T-helper 2 cell treated with Interferon-gamma antibody and Interleukin-4, amounts not matched to agents 100 ng/mL and 5 ng/mL, for 36 hours (primary cell): ENCODE measurements at regions not wholly inside any gene's neighbourhood (a gene's known extent, or its start where the extent isn't known, plus 50 kb on each side); places are given as distances from the start of the nearest gene placed in this dataset.

Experiments
- intact Hi-C: fragments of 100-400 bp; cut with micrococcal nuclease; formaldehyde crosslinking; loops from one replicate; pipeline ENCODE4 v1.15.1; 2023

DNA sequence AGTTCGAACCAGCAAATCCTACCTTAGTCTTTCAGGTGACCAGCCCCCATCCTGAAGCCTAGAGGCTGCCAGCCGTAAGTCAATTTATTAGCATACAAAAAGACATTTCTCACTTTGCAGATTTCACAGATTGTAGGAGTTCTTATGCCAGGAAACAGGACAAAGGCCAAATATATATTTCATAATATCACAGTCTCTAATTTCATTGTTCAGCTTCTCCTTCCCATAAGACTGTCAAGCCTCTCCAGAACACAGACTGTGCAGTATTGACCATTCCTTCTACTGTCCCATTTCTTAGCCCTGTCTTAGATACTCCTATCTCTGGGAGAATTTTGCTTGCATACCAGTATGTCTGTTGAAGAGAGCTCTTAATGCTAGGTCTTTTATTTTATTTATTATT is 89.2 kb upstream of the RESF1 start:
- intact Hi-C loops = no loop called here

DNA sequence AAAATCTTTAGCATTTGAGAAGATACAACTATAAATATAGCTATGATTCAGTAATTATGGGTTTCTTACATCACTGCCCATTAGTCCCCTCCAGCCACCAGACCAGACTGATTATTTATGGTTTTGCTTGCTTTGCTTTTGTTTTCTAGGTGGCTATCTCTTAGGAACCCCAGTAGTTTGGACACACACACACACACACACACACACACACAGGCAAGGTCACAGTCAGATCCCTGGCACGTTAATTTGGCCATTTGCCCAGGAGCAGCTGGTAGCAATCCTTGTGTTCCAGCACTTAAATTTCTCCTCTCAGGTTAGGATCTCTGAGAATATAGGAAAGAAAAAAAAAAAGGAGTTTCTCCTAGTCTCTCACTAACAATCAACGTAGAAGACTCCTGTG is 90.2 kb upstream of the RESF1 start:
- intact Hi-C loops = no loop called here

DNA sequence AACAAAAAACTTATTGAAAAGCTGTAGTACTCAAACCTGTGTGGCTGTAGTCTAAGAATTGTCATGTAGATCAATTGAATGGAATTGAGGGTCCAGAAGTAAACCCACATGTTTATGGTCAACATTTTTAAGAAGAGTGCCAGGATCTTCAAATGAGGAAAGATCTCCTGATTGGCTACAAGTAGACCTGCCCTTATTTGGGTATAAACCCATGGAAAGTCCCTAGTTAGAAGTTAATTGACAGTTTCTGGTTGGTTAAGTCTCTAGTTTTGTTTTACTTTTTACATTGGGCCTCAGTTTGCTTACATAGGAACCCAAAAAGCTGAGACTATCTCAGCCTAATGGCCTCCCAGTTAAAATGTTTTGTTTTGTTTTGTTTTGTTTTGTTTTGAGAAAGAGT is 91.9 kb upstream of the RESF1 start:
- intact Hi-C loops = no loop called here

DNA sequence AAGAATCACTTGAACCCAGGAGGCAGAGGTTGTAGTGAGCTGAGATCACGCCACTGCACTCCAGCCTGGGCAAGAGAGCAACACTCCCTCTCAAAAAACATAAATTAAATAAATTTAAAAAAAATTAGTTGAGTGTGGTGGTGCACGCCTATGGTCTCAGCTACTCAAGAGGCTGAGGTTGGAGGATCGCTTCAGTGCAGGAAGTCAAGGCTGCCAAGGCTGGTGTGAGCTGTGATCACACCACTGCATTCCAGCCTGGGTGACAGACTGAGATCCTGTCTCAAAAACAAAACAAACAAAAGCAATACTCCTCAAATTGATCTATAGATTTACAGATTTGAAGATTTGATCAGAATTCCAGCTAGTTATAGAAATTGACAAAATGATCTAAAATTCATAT is 92.7 kb upstream of the RESF1 start:
- intact Hi-C loops = no loop called here

DNA sequence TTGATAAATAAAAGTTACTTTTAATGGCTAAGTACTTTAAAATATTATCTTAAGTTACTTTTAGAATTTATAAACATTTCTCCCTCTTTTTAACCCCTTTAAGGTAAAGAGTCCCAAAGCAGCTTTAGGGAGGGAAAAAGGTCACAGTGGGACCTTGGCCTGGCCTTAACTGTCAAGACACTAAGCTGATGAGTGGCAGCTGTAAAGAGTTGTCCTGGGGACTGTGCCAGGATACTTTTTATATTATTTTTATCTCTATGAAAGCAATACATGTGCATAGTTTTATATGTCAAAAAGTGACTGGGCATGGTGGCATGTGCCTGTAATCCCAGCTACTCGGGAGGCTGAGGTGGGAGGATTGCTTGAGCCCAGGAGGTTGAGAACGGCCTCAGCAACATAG is 94.2 kb upstream of the RESF1 start:
- intact Hi-C loops = no loop called here

DNA sequence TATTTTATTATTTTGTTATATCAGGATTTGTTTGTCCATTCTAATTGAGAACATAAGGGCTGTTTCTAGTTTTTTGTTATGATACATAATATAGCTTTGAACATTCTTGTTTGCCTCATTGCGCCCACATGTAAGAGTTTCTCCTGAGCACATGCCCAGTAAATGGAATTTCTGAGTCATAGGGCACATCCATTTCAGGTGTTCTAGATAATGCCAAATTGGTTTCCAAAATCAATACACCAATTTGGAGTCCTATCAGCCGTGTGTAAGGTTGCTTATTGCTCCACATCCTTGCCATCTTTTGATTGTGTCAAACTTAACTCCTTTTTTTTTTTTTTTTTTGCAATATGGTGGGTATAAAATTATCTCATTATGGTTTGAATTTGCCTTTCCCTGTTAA is 97.9 kb upstream of the RESF1 start:
- intact Hi-C loops = no loop called here

DNA sequence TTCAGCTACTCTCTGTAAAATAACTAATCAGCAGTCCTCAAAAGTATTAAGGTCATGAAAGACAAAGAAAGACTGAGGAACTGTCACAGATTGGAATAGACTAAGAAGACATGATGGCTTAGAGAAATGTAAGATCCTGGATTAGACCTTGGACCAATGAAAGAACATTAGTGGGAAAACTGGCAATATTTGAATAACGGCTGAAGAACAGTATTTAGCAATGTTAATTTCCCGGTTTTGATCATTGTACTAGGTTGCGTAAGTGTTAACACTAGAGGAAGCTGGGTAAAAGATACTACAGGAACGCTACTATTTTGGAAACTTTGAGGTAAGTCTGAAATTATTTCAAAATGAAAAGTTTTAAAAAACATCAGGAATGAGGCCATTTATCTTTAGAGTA is 98.8 kb upstream of the RESF1 start:
- intact Hi-C loops = no loop called here

DNA sequence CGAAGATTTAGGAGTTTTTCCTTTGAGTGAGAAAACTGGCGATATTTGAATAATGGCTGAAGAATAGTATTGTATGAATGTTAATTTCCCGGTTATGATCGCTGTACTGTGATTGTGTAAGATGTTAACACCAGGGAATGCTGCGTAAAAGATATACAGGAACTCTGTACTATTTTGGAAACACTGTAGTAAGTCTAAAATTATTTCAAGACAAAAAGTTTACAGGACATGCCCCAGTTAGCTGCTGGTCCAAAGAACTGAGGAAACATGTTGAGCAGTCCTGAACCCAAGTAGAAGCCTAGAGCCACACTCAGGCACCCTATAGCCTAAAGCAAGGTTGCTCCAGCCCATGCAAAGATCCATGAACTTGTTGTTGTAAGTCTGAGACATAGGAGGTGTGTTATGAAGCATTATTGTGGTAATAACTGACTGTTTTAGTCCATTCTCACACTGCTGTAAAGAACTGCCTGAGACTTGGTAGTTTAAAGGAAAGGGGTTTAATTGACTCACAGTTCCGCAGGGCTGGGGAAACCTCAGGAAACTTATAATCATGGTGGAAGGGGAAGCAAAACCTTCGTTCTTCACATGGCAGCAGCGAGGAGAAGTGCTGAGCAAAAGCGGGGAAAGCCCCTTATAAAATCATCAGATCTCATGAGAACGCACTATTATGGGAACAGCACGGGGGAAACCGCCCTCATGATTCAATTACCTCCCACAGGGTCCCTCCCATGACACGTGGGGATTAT is 99.8 kb upstream of the RESF1 start:
- intact Hi-C loops = no loop called here

DNA sequence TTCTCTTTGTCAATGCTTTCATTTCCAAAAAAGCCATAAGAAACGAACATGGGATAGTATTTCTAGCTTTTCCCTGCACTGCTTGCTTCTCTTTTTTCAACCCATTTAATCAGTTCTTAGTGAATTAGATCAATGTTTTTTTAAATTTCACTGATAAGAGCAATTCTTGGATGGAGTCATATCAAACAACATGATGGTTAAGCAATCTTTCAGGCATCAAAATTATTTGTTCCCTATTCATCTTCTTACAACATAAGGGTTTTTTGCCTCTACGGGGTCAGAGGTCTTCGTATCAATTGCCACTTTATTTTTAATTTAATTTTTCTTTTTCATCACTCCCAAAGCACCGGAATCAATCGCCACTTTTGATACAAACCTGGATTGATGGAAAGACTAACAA is 103.8 kb upstream of the RESF1 start:
- intact Hi-C loops = no loop called here

DNA sequence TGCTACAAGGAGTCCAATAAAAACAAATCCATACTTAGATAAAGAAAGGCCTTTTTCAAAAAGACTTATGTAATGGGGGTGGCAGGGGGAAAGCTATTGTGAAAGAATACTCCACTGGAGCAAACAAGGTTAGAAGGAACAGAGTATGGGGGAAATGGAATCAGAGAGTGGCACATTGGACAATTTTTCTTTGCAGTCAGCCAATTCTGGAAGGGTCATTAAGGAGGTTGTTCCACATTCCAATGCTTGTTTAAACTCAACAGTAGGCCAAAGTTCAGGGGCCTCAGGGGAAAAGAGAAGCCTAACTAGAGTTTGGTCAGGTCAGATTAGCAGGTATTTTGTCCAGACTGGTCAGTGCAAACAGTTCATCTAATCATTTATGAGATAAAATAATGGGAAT is 105.2 kb upstream of the RESF1 start:
- intact Hi-C loops = no loop called here

DNA sequence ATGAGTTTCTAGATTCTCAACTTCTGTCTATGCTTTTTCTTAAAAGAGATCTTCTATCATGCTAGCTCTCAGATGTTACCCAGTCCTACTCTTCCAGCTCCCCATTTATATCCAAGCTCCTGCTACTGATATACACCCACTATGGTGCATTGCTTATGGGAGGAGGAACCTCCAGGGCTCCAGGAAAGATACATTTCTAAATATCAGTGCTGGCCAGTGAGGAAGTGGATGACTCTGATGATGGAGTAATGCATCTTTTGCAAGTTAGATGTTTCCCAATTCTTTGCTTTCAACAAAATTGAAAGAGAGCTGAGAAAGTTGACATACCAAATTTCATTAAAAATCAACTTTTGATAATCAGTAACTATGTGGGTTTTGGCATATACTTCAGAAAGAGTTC is 105.7 kb upstream of the RESF1 start:
- intact Hi-C loops = no loop called here

DNA sequence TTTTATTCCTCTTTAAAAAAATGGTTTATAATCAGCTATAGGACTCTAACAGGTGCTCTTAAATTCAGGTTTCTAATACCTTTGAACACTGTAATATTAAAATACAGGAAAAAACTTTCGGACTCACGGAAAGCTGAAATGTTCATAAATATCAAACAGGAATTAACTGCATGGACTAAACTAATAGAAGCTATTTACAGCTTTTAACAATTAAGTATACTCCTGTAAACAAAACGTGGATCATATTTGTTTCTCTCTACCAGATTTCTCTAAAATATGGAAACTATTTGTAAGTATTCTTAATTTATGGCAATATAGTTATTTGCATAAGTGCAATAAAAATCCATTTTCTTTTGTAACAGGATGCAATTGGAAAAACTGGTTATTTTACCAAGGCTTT is 108.9 kb upstream of the RESF1 start:
- intact Hi-C loops = no loop called here

DNA sequence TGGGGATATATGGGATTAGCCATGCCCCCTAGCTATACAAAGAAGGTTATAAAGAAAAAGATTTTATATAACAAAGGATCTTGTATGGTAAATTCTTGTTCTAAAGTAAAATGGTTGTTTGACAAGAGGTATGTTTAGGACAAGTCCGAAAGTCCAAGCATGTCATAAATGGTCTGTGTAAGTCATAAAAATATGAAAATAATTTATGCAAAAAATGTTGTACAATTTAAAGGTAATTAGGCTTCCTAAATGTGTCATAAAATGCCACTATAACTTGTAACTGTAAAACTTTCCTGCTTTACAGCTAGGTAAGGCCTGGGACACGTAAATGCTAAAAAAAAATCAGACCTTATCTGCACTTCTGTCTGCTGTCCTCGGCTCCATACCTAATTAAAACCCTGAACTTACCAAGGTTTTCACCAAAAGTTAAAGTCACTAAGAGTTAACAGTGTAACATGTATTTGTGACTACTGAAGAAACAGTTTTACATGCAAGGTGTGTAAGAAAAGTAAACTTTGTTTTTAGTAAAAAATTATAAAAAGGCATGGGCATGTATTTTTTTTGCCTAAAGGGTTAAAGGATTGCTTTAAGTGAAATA is 110.0 kb upstream of the RESF1 start:
- intact Hi-C loops = no loop called here

DNA sequence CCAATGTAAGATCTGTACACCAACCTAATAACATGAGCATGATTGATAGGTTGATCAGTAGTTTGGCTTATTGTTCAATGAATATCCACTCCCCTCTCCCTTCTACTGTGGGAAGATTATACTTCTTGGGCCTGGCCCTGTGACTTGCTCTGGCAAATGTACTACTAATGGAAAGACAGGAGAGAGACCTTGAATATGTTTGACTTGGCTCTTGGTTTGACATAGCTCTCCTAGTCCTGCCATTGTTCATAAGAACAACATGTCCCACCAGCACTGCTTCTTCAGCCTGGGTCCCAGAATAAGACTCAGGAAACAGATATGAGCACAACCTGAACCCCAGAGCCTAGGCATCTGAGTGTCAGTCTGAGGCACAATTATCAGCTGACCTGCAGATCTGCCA is 112.8 kb upstream of the RESF1 start:
- intact Hi-C loops = no loop called here

DNA sequence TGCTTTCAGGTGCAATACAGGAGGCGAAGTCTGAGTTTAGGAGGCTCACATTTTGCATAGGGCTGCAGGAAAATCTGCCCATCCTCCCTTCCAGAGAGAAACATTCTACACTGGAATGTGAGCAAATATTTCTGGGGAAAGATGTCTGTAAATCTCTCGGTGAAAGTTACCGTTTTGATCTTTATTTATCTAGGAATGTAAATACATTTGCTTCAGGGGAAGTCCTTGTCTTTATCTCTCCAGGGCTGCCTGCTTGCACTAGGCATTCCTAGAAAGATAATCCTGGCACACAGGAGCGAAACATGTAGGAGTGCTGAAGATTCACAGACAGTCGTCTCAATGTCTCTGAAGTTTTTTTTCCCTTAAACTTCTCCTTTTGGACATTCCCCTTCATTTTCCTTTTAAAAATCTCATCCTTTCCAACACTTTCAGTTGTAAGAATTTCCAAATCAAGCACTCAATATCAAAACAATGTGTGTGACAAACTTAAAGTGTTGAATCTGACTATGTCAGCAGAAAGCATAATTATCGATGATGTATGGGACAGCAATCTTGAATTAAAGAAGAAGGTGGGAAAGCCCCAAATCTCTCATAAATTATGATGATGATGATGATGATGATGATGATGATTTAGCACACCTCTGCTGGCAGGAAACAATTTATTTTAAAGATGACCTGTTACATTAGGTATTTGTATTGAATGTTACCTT is 113.4 kb upstream of the RESF1 start:
- intact Hi-C loops = no loop called here

DNA sequence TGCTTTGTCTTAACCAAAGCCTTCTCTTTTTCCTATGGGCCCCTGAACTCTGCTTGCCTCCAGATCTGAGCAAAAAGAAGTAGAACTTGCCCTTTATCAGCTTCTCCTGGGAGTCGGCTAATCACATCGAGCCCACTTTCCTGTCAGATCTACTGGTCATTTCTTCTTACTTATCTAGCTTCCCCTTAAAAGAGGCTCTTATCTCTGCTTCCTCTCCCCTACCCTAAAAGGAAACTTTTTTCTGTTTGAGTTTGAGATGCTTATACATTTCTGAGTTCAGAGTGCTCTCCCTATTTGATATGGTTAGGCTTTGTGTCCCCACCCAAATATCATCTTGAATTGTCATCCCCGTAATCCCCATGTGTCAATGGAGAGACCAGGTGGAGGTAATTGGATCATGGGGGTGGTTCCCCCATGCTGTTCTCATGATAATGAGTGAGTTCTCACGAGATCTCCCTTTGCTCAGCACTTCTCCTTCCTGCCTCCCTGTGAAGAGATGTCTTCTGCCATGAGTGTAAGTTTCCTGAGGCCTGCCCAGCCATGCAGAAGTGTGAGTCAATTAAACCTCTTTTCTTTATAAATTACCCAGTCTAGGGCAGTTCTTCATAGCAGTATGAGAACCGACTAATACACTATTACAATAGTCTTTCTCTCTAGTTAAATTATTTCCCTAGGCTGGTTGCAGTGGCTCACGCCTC is 114.7 kb upstream of the AMN1 start:
- intact Hi-C loops = no loop called here

DNA sequence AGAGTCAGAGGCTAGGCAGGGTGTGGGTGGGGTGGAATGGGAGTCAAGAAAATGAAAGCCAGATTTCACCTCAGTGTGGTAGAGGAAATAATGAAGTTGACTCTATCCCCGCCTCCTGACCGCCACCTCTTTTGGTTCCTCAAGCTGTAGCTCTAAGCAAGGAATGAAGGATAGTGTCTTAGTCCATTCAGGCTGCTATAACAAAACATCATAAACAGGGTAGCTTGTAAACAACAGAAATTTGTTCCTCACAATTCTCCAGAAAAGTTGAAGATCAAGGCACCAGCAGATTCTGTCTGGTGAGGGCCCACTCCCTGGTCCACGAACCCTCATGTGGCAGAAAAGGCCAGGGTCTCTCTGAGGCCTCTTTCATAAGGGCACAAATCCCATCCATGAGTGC is 109.1 kb upstream of the AMN1 start:
- intact Hi-C loops = no loop called here

DNA sequence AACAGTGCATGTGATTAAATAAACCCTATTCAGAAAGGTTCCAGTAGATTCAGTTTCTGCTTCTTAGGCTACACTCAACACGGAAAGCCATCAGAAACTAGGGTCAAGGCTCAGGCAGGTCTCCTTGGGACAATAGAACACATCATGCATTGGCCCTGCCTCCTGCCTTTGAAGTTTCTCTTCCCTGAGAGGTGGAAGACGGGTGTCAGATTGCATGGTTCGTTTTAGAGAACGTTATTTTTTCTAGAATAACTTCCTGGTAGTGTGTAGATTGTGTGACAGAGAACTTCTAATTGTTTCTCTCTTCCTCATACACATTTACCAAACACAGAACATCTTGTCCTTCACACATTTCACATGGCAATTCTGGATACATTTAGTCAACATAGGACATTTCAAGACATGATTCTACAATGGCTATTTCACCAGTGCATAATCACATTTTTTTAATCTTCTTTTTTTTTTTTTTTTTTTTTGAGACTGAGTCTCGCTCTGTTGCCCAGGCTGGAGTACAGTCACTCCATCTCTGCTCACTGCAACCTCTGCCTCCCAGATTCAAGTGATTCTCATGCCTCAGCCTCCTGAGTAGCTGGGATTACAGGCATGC is 106.6 kb upstream of the AMN1 start:
- intact Hi-C loops = no loop called here

DNA sequence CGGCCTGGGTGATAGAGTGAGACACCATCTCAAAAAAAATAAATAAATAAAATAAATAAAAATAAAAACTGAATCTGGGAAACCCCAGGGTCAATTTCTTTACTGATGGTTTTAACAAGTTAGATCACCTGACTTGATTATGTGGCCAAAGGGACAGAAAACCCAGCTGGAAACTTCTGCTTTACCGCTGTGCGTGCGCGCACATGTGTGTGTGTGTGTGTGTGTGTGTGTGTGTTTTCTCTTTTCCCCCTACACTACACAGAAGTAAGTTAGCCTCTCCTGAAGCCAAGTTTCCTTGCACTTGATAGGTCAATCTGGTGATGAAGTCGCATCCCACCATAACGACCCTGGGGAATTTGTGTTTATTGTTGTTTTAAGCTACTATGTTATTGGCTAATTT is 105.3 kb upstream of the AMN1 start:
- intact Hi-C loops = no loop called here

DNA sequence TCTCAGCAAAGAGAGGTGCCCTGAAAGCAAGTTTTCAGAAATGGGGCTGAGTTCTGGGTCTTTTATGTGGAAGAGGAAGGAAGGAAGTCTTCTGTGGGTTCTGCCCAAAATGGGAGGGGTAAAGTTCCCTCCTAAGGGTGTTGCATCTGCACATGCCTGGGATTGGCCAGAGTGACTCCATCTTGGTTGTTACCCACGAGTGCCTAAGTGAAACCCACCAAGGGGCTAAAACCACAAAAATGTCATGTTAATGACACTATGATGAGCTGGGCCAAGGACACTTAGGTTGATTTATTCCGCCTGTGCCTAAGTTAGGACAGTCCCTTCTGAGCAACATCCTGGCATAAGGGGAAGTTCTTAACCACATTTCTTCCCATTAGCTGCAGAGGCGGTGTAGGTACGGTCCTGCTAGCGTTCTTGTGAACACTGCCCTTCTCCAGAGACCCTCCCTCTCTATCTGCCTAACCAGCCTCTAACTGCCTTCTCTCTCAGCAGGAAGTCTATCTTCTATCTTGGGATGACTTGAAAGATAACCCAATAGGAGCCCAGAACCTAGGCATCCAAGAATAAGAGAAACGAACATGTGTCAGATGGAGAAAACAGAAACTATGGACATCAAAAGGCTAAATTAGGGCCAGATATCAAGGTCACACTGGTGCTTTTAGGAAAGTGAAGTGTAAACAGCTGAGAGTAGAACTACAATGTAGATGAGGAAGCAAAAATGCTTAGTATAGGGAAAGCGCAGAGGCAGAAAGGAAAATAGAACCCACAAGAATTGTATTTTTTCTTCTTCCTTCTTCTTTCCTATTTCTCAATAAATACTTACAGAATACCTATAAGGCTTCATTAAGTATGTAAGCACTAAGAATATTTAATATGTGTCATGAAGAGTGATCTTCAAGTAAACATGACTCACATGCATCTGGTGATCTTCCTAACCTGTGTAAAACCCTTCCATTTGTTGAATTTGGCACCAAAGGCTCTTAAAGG is 104.2 kb upstream of the AMN1 start:
- intact Hi-C loops = no loop called here

DNA sequence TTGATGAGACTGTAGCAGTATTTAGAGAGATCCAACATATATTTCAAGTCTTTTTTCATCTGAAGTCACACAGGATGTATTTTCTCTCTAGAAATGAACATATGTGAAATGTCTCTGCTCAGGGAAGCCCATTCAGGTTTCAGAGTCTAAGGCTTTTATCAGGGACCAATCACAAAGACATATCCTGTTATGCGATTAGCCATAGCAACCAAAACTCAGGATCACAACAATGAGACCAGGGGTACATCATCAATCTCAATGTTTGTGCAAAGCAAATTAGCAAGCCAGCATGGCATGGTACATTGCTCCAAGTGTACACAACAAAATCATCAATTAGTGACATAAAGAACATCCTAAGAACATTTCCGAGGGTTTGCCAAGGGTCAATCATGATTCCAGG is 99.2 kb upstream of the AMN1 start:
- intact Hi-C loops = no loop called here
